Spleen (tissue), 11 donors: ENCODE measurements at regions not wholly inside any gene's neighbourhood (a gene's known extent, or its start where the extent isn't known, plus 50 kb on each side); places are given as distances from the start of the nearest gene placed in this dataset.

Experiments used
- DNase-seq: peaks from one replicate; pipeline ENCODE4 v3.0.0-alpha.2; 2020
- H3K27ac ChIP-seq, 8 donors: fragments of 200-600 bp; sonication (generic) in 7 of 8; 1 replicate in 4 of 8; 2 replicates in 4 of 8; pipeline versions ENCODE4 v1.5.0 to v1.8.0; 2016 to 2021; ENCODE audit warnings: inconsistent platforms in 4 of 8, mild to moderate bottlenecking in 4 of 8, moderate library complexity in 1 of 8
- H3K27me3 ChIP-seq, 7 donors: fragments of 200-600 bp; sonication (generic) in 6 of 7; replicated peaks in 1 of 7; 1 replicate in 4 of 7; 2 replicates in 3 of 7; pipeline versions ENCODE4 v1.5.0 to v1.8.0; 2016 to 2021; ENCODE audit warnings: inconsistent platforms in 3 of 7, mild to moderate bottlenecking in 1 of 7
- H3K36me3 ChIP-seq, 6 donors: fragments of 200-600 bp; sonication (generic) in 5 of 6; 1 replicate in 4 of 6; 2 replicates in 2 of 6; pipeline versions ENCODE4 v1.5.0 to v1.8.0; 2016 to 2021; ENCODE audit warnings: inconsistent platforms in 2 of 6
- H3K4me1 ChIP-seq, 6 donors: fragments of 200-600 bp; sonication (generic) in 5 of 6; 1 replicate in 3 of 6; 2 replicates in 3 of 6; pipeline versions ENCODE4 v1.5.0 to v1.8.0; 2016 to 2021; ENCODE audit warnings: inconsistent platforms in 3 of 6
- H3K4me3 ChIP-seq, 8 donors: fragments of 200-600 bp; sonication (generic) in 7 of 8; 1 replicate in 4 of 8; 2 replicates in 4 of 8; pipeline versions ENCODE4 v1.5.0 to v1.8.0; 2016 to 2021; ENCODE audit warnings: inconsistent platforms in 4 of 8, mild to moderate bottlenecking in 4 of 8, moderate library complexity in 2 of 8
- H3K9me3 ChIP-seq, 8 donors: fragments of 200-600 bp; sonication (generic) in 7 of 8; 1 replicate in 4 of 8; 2 replicates in 4 of 8; pipeline versions ENCODE4 v1.5.0 to v1.8.0; 2016 to 2021; ENCODE audit warnings: inconsistent platforms in 4 of 8
- CTCF ChIP-seq, 11 experiments: fragments of 200-600 bp in 7 of 11; fragments of 450-650 bp in 4 of 11; sonication (generic) in 4 of 11; IDR thresholded peaks in 8 of 11; conservative IDR thresholded peaks in 3 of 11; 1 replicate in 7 of 11; 2 replicates in 4 of 11; pipeline versions ENCODE4 v1.4.0 to v1.8.0; 2016 to 2021; ENCODE audit warnings: antibody characterized with exemption in 11 of 11, inconsistent platforms in 4 of 11, mild to moderate bottlenecking in 1 of 11
- POLR2A ChIP-seq, 3 donors: fragments of 450-650 bp; IDR thresholded peaks; one replicate each; pipeline ENCODE4 v1.5.1; 2017; ENCODE audit warnings: antibody characterized with exemption in 3 of 3, mild to moderate bottlenecking in 1 of 3
- POLR2AphosphoS5 ChIP-seq, 3 donors: sonication (generic); formaldehyde crosslinking; IDR thresholded peaks; one replicate each; pipeline ENCODE4 v1.5.1; 2017; ENCODE audit warnings: antibody characterized with exemption in 3 of 3
- WGBS, 5 donors: extraction: QIAGEN DNeasy Blood & Tissue Kit in 3 of 5; methylation state at CpG; one replicate each; pipeline versions ENCODE4 v1.1.5 to v1.1.7; 2013 to 2018; 5-methylcytosine and 5-hydroxymethylcytosine counted together
- intact Hi-C: fragments of 100-400 bp; cut with DNase I; formaldehyde crosslinking; loops from one replicate; pipeline ENCODE4 v1.15.0; 2023; ENCODE audit warnings: low total_unique reads
- donor health status: healthy with polysubstance abuse.
- donor health status: DM: no; HTN: no; CAD: no; lungs with moderate emphysema.
- donor health status: DM: no; HTN: no; CAD: no.
- donor health status: Bipolar disorder and iron deficiency.
- donor health status: healthy.
- donor health status: DM: no; HTN: no; CAD: no.
- donor health status: DM: yes; HTN: yes; CAD: no.

- Histone ChIP-seq H3K4me3 (no peak overlapping the region), H3K27ac (no peak overlapping the region), H3K4me1 (no peaks in the 10 kb centered on the region), H3K27me3 (no peaks in the 10 kb centered on the region), H3K9me3 (no peaks in the 10 kb centered on the region), H3K36me3 (no peaks in the 10 kb centered on the region)
- DNase-seq: no peak
- intact Hi-C loops: no loop called here
- TF ChIP-seq POLR2AphosphoS5 (IDR thresholded peaks at IDR 0.05) (no peak), CTCF (IDR thresholded peaks at IDR 0.05 in 8 of 11, conservative IDR thresholded peaks at IDR 0.05 in 3 of 11) (no peak), POLR2A (IDR thresholded peaks at IDR 0.05) (no peak)
- 53 to 92% (median 80%) methylated on average over 1 of the region's 1 CpG for WGBS, 5 donors
Observed at GRCh38 chrX:125096870-125097269, 222.8 kb upstream of the TEX13C start.

GRCh38 chrX:125101971-125102755 lies 217.5 kb upstream of the TEX13C start:
- H3K9me3 ChIP-seq: no peaks in the 10 kb centered on the region
- no peak for DNase-seq
- H3K36me3 ChIP-seq: no peaks in the 10 kb centered on the region
- intact Hi-C loops: no loop called here
- no peaks in the 10 kb centered on the region for H3K27me3 ChIP-seq
- no peak for TF ChIP-seq CTCF (IDR thresholded peaks at IDR 0.05 in 8 of 11, conservative IDR thresholded peaks at IDR 0.05 in 3 of 11)
- TF ChIP-seq POLR2AphosphoS5 (IDR thresholded peaks at IDR 0.05): no peak
- no peak for TF ChIP-seq POLR2A (IDR thresholded peaks at IDR 0.05)
- WGBS, 5 donors: 45 to 83% (median 77%) methylated on average over 1 of the region's 1 CpG
- H3K27ac ChIP-seq: no peak overlapping the region
- no peaks in the 10 kb centered on the region for H3K4me1 ChIP-seq
- H3K4me3 ChIP-seq: no peak overlapping the region

DNA sequence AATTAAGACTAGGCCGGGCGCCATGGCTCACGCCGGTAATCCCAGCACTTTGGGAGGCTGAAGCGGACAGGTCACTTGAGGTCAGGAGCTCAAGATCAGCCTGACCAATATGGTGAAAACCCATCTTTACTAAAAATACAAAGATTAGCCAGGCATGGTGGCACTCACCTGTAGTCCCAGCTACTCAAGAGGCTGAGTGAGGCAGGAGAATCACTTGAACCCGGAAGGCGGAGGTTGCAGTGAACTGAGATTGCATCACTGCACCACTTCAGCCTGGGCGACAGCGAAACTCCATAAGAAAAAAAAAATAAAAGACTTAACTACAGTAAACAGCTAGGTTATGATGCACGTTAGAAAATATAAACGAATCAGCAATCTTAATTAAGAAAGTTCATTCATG lies 216.0 kb upstream of the TEX13C start:
- Histone ChIP-seq H3K27me3 (no peaks in the 10 kb centered on the region), H3K27ac (no peak overlapping the region), H3K36me3 (no peaks in the 10 kb centered on the region), H3K4me1 (no peaks in the 10 kb centered on the region), H3K4me3 (no peak overlapping the region), H3K9me3 (no peaks in the 10 kb centered on the region)
- intact Hi-C loops: no loop called here
- TF ChIP-seq POLR2A (IDR thresholded peaks at IDR 0.05) (no peak), CTCF (IDR thresholded peaks at IDR 0.05 in 8 of 11, conservative IDR thresholded peaks at IDR 0.05 in 3 of 11) (no peak), POLR2AphosphoS5 (IDR thresholded peaks at IDR 0.05) (no peak)
- DNase-seq: peak; percentile 28
- 85 to 95% (median 90%) methylated on average over 11 of the region's 11 CpGs for WGBS, 5 donors

GRCh38 chrX:125108921-125109320 lies 210.8 kb upstream of the TEX13C start:
- WGBS, 5 donors: 90 to 100% (median 96%) methylated on average over 3 of the region's 3 CpGs
- H3K9me3 ChIP-seq: no peaks in the 10 kb centered on the region
- no peak for DNase-seq
- no peaks in the 10 kb centered on the region for H3K4me1 ChIP-seq
- H3K27me3 ChIP-seq: no peaks in the 10 kb centered on the region
- H3K36me3 ChIP-seq: no peaks in the 10 kb centered on the region
- no peak overlapping the region for H3K27ac ChIP-seq
- TF ChIP-seq POLR2AphosphoS5 (IDR thresholded peaks at IDR 0.05): no peak
- TF ChIP-seq CTCF (IDR thresholded peaks at IDR 0.05 in 8 of 11, conservative IDR thresholded peaks at IDR 0.05 in 3 of 11): no peak
- no peak for TF ChIP-seq POLR2A (IDR thresholded peaks at IDR 0.05)
- no peak overlapping the region for H3K4me3 ChIP-seq
- intact Hi-C loops: no loop called here
